B cell (primary cell): ENCODE measurements at regions not wholly inside any gene's neighbourhood (a gene's known extent, or its start where the extent isn't known, plus 50 kb on each side); places are given as distances from the start of the nearest gene placed in this dataset.

Experiments
- CTCF ChIP-seq: fragments of 200-600 bp; IDR thresholded peaks from one replicate; pipeline ENCODE4 v1.8.0; 2022; ENCODE audit warnings: antibody characterized with exemption, mild to moderate bottlenecking
- EZH2 ChIP-seq: IDR thresholded peaks from 2 replicates; pipeline ENCODE4 v1.6.1; 2012; ENCODE audit warnings: borderline replicate concordance, low read depth, mild to moderate bottlenecking, moderate library complexity, low read length; ENCODE audit not compliant: insufficient read depth, poor library complexity, severe bottlenecking

GRCh38 chr20:40251284-40251932 is 437.6 kb downstream of the MAFB start:
- TF ChIP-seq CTCF (no peak), EZH2 (no peak)
